Uterus (tissue), 3 donors: ENCODE measurements at regions not wholly inside any gene's neighbourhood (a gene's known extent, or its start where the extent isn't known, plus 50 kb on each side); places are given as distances from the start of the nearest gene placed in this dataset.

Experiments
- DNase-seq, 2 donors: peaks; one replicate each; pipeline ENCODE4 v3.0.0-alpha.2; 2019 to 2020
- H3K27ac ChIP-seq, 2 donors: fragments of 200-600 bp; sonication (generic); 1 replicate in 1 of 2; 2 replicates in 1 of 2; pipeline ENCODE4 v1.5.1; 2016 to 2018
- H3K27me3 ChIP-seq, 2 donors: fragments of 200-600 bp; sonication (generic); one replicate each; pipeline ENCODE4 v1.5.1; 2018 to 2019; ENCODE audit warnings: control low read depth in 1 of 2
- H3K36me3 ChIP-seq, 2 donors: fragments of 200-600 bp; sonication (generic); one replicate each; pipeline ENCODE4 v1.5.1; 2019; ENCODE audit warnings: control low read depth in 1 of 2
- H3K4me1 ChIP-seq, 2 donors: fragments of 200-600 bp; sonication (generic); one replicate each; pipeline ENCODE4 v1.5.1; 2018 to 2019; ENCODE audit warnings: control low read depth in 1 of 2
- H3K4me3 ChIP-seq, 2 donors: fragments of 200-600 bp; sonication (generic); 1 replicate in 1 of 2; 2 replicates in 1 of 2; pipeline ENCODE4 v1.5.1; 2018 to 2019; ENCODE audit warnings: mild to moderate bottlenecking in 1 of 2
- H3K9me3 ChIP-seq, 2 donors: fragments of 200-600 bp; sonication (generic); one replicate each; pipeline ENCODE4 v1.5.1; 2019; ENCODE audit warnings: control low read depth in 1 of 2
- POLR2A ChIP-seq, 2 donors: fragments of 450-650 bp; IDR thresholded peaks; one replicate each; pipeline ENCODE4 v1.6.1; 2016; ENCODE audit warnings: antibody characterized with exemption in 2 of 2, mild to moderate bottlenecking in 1 of 2, moderate library complexity in 1 of 2
- intact Hi-C: fragments of 100-400 bp; cut with DNase I; formaldehyde crosslinking; loops from one replicate; pipeline ENCODE4 v1.15.1; 2023; ENCODE audit warnings: low total_unique reads
- TF ChIP-seq, protein P1 (sequence below), 4 experiments: fragments of 200-600 bp in 2 of 4; fragments of 450-650 bp in 2 of 4; sonication (generic) in 2 of 4; IDR thresholded peaks; one replicate each; pipeline ENCODE4 v1.5.1; 2016 to 2019; ENCODE audit warnings: antibody characterized with exemption in 4 of 4, mild to moderate bottlenecking in 2 of 4, moderate library complexity in 1 of 4
- donor health status: DM: yes; HTN: yes; CAD: no.

- H3K9me3 ChIP-seq = no peaks in the 10 kb centered on the region
- no peaks in the 10 kb centered on the region for H3K4me1 ChIP-seq
- no peak for TF ChIP-seq POLR2A (IDR thresholded peaks at IDR 0.05)
- TF ChIP-seq, protein P1, sequence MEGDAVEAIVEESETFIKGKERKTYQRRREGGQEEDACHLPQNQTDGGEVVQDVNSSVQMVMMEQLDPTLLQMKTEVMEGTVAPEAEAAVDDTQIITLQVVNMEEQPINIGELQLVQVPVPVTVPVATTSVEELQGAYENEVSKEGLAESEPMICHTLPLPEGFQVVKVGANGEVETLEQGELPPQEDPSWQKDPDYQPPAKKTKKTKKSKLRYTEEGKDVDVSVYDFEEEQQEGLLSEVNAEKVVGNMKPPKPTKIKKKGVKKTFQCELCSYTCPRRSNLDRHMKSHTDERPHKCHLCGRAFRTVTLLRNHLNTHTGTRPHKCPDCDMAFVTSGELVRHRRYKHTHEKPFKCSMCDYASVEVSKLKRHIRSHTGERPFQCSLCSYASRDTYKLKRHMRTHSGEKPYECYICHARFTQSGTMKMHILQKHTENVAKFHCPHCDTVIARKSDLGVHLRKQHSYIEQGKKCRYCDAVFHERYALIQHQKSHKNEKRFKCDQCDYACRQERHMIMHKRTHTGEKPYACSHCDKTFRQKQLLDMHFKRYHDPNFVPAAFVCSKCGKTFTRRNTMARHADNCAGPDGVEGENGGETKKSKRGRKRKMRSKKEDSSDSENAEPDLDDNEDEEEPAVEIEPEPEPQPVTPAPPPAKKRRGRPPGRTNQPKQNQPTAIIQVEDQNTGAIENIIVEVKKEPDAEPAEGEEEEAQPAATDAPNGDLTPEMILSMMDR (IDR thresholded peaks at IDR 0.05) = no peak
- no peaks in the 10 kb centered on the region for H3K36me3 ChIP-seq
- no peaks in the 10 kb centered on the region for H3K27me3 ChIP-seq
- H3K4me3 ChIP-seq = no peak overlapping the region
- no peak for DNase-seq
- intact Hi-C loops = no loop called here
- H3K27ac ChIP-seq = no peak overlapping the region
Measured at GRCh38 chr11:95584180-95584579, 205.4 kb downstream of the FAM76B start.

DNA sequence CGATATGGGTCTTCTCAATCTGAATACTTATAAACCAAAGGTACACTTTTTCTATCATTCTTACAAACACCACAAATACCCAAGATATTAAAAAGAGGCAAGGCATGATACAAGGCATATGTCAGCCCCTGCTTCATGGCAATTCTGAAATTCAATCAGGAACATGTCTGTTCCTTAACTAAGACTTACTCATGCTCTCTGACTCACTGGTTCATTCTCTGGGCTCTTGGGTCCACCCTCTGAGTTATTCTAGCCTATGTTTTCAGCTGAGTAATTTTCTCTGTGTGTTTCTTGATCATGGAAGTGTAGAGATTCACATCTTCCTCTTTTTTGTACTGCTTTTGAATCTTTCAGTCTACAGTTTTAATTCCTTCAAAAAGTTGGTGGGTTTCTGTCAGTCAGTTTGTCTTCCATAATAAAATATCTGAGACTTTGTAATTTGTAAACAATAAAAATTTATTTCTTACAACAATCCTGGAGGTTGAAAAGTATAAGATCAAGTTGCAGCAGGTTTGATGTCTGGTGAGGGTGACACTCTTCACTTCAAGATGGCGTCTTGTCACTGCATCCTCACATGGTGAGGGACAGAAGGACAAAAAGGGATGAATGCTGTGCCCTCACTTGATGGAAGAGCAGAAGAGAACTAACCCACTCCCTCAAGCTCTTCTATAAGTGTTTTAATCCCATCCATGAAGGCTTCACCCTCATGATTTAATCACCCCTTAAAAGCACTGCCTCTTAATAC lies 211.7 kb downstream of the FAM76B start:
- no peak for DNase-seq
- H3K4me3 ChIP-seq = no peak overlapping the region
- no peaks in the 10 kb centered on the region for H3K36me3 ChIP-seq
- TF ChIP-seq POLR2A (IDR thresholded peaks at IDR 0.05) = no peak
- TF ChIP-seq, protein P1 (IDR thresholded peaks at IDR 0.05) = no peak
- no peaks in the 10 kb centered on the region for H3K27me3 ChIP-seq
- H3K27ac ChIP-seq = peak overlapping the region in 1 of 2 donors; percentile 64
- H3K9me3 ChIP-seq = no peaks in the 10 kb centered on the region
- intact Hi-C loops = no loop called here
- peaks cover 0 to 3% of the 10 kb centered on the region in 2 donors for H3K4me1 ChIP-seq

GRCh38 chr11:95576146-95576845 lies 213.3 kb downstream of the FAM76B start:
- Histone ChIP-seq H3K36me3 (no peaks in the 10 kb centered on the region), H3K27me3 (no peaks in the 10 kb centered on the region), H3K4me3 (no peak overlapping the region), H3K9me3 (no peaks in the 10 kb centered on the region), H3K27ac (peak overlapping the region; percentile 50 to 64), H3K4me1 (peaks cover 0 to 3% of the 10 kb centered on the region in 2 donors)
- no peak for TF ChIP-seq POLR2A (IDR thresholded peaks at IDR 0.05)
- TF ChIP-seq, protein P1 (IDR thresholded peaks at IDR 0.05) = no peak
- intact Hi-C loops = no loop called here
- peak in 1 of 2 donors; percentile 25 for DNase-seq

DNA sequence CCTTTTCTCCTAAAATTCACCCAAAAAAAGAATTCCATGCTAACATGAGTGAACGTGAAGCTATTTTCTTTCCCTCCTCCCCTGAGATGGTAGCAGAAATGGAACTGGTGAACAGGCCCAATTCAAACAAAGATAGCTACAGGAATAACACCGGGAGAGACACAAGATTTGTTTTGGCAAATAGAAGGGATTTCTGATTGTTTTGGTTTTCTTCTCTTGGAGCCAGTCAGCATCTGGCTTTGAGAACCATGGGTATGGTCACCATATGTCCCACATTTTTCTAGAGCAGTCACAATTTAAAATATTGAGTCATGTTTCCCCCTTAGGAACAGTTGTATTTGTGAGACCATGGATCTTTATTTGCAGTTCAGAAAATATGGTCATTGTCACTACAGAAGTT lies 214.1 kb downstream of the FAM76B start:
- DNase-seq = no peak
- Histone ChIP-seq H3K9me3 (no peaks in the 10 kb centered on the region), H3K27ac (peak overlapping the region in 1 of 2 donors; percentile 50), H3K4me1 (peaks cover 0 to 3% of the 10 kb centered on the region in 2 donors), H3K36me3 (no peaks in the 10 kb centered on the region), H3K4me3 (no peak overlapping the region), H3K27me3 (no peaks in the 10 kb centered on the region)
- intact Hi-C loops = no loop called here
- no peak for TF ChIP-seq POLR2A (IDR thresholded peaks at IDR 0.05)
- TF ChIP-seq, protein P1 (IDR thresholded peaks at IDR 0.05) = no peak

DNA sequence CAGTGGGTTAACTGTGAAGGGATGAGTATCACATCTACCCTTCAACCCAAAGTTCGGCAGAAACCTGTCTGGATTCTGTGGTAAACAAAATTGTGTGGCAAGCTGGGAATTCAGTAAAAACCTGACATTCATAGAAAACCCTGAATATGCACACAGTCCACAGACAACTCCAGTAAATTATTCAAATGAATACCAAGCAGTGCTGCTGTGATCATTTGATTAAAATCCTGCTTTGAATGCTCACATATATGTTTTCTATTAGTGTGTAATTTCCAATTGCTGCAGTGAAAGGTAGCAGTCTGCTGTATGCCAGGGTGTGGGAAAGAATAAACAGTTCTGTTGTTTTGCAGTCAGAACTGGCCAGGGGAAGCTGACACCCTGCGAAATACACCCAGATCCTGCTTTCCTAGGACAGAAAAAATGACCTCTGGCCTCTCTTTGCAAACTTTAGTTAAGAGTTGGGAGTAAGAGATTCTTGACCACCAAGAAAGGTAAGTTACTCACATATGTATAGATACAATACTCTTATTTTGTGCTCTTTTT lies 217.8 kb downstream of the FAM76B start:
- Histone ChIP-seq H3K27ac (no peak overlapping the region), H3K4me1 (peaks cover 0 to 3% of the 10 kb centered on the region in 2 donors), H3K27me3 (no peaks in the 10 kb centered on the region), H3K4me3 (no peak overlapping the region), H3K9me3 (no peaks in the 10 kb centered on the region), H3K36me3 (no peaks in the 10 kb centered on the region)
- TF ChIP-seq, protein P1 (IDR thresholded peaks at IDR 0.05) = no peak
- no peak for TF ChIP-seq POLR2A (IDR thresholded peaks at IDR 0.05)
- no peak for DNase-seq
- intact Hi-C loops = no loop called here
